Testis (tissue), 2 donors: ENCODE measurements at regions not wholly inside any gene's neighbourhood (a gene's known extent, or its start where the extent isn't known, plus 50 kb on each side); places are given as distances from the start of the nearest gene placed in this dataset.
"Not testable (repeated sequence)": the region's sequence is repeated elsewhere in the genome, so short reads cannot be mapped to it uniquely, and the experiment has no call there.

ENCODE experiments used
- POLR2A ChIP-seq: fragments of 450-650 bp; IDR thresholded peaks from one replicate; pipeline ENCODE4 v1.6.1; 2017; ENCODE audit warnings: antibody characterized with exemption, mild to moderate bottlenecking, moderate library complexity
- TF ChIP-seq, protein P1 (sequence below), 3 experiments: fragments of 450-650 bp in 2 of 3; fragments of 200-600 bp in 1 of 3; sonication (generic) in 1 of 3; IDR thresholded peaks; one replicate each; pipeline ENCODE4 v1.5.1; 2016 to 2019; ENCODE audit warnings: antibody characterized with exemption in 3 of 3, mild to moderate bottlenecking in 2 of 3, moderate library complexity in 1 of 3

DNA sequence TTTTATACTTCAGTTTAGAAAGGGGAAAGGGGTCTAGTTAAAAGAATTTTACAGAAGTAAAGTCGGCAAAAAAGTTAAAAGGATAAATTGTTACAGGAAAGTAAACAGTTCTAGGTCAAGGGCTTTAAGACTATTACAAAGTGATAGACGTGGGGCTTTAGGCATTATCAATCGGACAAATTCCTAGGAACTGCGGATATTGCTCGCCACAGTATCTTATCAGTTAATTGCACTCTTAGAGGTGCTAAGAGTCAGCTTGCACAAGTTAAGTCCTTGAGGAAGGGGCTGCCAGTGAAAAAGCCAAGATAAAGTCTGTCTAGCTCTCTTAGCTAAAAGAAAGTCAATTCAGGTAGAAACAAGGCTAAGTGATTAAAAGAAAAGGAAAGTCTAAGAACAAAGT is 102.1 kb downstream of the ALG1L2 start:
- TF ChIP-seq, protein P1, sequence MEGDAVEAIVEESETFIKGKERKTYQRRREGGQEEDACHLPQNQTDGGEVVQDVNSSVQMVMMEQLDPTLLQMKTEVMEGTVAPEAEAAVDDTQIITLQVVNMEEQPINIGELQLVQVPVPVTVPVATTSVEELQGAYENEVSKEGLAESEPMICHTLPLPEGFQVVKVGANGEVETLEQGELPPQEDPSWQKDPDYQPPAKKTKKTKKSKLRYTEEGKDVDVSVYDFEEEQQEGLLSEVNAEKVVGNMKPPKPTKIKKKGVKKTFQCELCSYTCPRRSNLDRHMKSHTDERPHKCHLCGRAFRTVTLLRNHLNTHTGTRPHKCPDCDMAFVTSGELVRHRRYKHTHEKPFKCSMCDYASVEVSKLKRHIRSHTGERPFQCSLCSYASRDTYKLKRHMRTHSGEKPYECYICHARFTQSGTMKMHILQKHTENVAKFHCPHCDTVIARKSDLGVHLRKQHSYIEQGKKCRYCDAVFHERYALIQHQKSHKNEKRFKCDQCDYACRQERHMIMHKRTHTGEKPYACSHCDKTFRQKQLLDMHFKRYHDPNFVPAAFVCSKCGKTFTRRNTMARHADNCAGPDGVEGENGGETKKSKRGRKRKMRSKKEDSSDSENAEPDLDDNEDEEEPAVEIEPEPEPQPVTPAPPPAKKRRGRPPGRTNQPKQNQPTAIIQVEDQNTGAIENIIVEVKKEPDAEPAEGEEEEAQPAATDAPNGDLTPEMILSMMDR (IDR thresholded peaks at IDR 0.05): not testable (repeated sequence)
- not testable (repeated sequence) for TF ChIP-seq POLR2A
